ENCODE measurements at regions not wholly inside any gene's neighbourhood (a gene's known extent, or its start where the extent isn't known, plus 50 kb on each side); places are given as distances from the start of the nearest gene placed in this dataset.
"Not testable (repeated sequence)": the region's sequence is repeated elsewhere in the genome, so short reads cannot be mapped to it uniquely, and the experiment has no call there.

- TF ChIP-seq CTCF (IDR thresholded peaks at IDR 0.05) (no peak), ZFX (IDR thresholded peaks at IDR 0.05; ENCODE audit: borderline replicate concordance) (no peak)
- H3K27ac ChIP-seq, result no peak overlapping the region
These were observed 221.6 kb downstream of the NR2F1-AS1 start for GRCh38 chr5:93359296-93359959.

GRCh38 chr5:93358176-93358575 lies 222.8 kb downstream of the NR2F1-AS1 start:
- no peak for TF ChIP-seq ZFX (IDR thresholded peaks at IDR 0.05; ENCODE audit: borderline replicate concordance)
- no peak for TF ChIP-seq CTCF (IDR thresholded peaks at IDR 0.05)
- H3K27ac ChIP-seq, result no peak overlapping the region

DNA sequence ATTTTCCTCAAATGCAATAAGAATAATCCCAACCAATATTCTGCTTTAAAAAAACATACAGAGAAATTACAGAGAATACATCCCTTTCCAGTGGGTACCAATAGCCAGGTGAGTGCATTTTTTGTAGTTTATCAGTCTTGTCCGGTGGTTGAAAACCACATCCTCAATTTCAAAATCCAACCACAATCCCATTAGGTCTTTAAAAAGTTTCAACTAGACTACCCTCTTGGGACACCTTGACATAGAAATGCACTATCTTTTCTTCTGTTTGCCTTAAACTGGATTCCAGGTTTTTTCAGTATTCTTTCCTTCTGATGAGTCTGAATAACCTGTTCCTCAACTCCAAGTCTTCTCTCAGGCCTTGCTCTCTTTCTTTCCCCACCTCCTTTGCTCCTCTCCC lies 223.3 kb downstream of the NR2F1-AS1 start:
- no peak overlapping the region for H3K27ac ChIP-seq
- TF ChIP-seq ZFX (IDR thresholded peaks at IDR 0.05; ENCODE audit: borderline replicate concordance), result no peak
- TF ChIP-seq CTCF (IDR thresholded peaks at IDR 0.05), result no peak

- TF ChIP-seq ZFX (IDR thresholded peaks at IDR 0.05; ENCODE audit: borderline replicate concordance) (no peak), CTCF (IDR thresholded peaks at IDR 0.05) (no peak)
- H3K27ac ChIP-seq, result no peak overlapping the region
These were observed 225.3 kb downstream of the NR2F1-AS1 start for GRCh38 chr5:93355691-93356090.

DNA sequence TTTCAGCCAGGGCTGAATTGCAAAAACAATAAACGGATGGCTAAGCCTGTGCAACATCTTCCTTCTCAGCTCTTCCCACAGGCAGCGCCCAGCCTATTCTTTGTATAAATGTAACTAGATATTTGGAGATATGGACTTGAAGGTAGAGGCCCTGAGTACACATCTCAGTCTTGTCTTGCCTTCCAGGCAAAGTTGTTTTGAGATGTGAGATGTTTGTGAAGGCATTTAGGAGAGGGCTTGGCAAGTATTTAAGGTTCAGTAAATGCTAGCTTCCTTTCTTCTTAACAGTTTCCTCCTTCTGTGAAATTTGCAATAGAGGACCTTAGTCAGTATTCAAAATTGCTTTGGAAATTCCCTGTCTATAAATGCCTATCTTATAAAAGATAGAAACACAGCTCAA lies 228.8 kb downstream of the NR2F1-AS1 start:
- TF ChIP-seq CTCF (IDR thresholded peaks at IDR 0.05), result no peak
- TF ChIP-seq ZFX (IDR thresholded peaks at IDR 0.05; ENCODE audit: borderline replicate concordance), result no peak
- H3K27ac ChIP-seq, result no peak overlapping the region

DNA sequence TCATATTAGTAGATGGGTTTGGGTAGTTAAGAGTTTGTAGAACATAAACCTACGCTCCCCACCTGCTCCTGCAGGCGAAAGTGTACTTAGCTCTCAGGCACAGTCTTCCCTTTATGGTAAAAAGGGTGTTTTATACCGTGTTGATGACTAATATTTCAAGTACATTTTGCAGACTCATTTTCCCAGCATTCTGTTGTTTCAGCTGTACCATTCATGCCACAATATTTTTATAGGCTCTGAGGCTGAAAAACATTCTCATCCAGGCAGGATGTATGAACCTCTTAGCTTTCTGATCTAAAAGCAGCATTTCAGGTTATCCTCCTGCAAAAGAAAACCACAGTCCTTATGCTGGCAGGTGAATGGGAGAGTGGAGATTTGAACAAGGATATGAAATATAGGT lies 231.4 kb downstream of the NR2F1-AS1 start:
- H3K27ac ChIP-seq, result no peak overlapping the region
- no peak for TF ChIP-seq CTCF (IDR thresholded peaks at IDR 0.05)
- TF ChIP-seq ZFX (IDR thresholded peaks at IDR 0.05; ENCODE audit: borderline replicate concordance), result no peak

- no peak for TF ChIP-seq ZFX (IDR thresholded peaks at IDR 0.05; ENCODE audit: borderline replicate concordance)
- TF ChIP-seq CTCF (IDR thresholded peaks at IDR 0.05), result no peak
- H3K27ac ChIP-seq, result no peak overlapping the region
These were observed 232.8 kb downstream of the NR2F1-AS1 start for GRCh38 chr5:93348231-93348630.

DNA sequence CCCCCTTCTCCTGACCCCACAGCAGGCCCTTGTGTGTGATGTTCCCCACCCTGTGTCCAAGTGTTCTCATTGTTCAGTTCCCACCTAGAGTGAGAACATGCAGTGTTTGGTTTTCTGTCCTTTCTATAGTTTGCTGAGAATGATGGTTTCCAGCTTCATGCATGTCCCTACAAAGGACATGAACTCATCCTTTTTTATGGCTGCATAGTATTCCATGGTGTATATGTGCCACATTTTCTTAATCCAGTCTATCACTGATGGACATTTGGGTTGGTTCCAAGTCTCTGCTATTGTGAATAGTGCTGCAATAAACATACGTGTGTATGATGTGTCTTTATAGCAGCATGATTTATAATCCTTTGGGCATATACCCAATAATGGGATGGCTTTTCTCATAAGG lies 234.2 kb downstream of the NR2F1-AS1 start:
- H3K27ac ChIP-seq, result not testable (repeated sequence)
